ENCODE measurements at regions not wholly inside any gene's neighbourhood (a gene's known extent, or its start where the extent isn't known, plus 50 kb on each side); places are given as distances from the start of the nearest gene placed in this dataset.

GRCh38 chr3:24048843-24049242 lies 103.8 kb downstream of the NR1D2 start:
- no peak for ATAC-seq
- no peak for TF ChIP-seq TCF7L2 (IDR thresholded peaks at IDR 0.05; ENCODE audit: low read depth, low read length)
- TF ChIP-seq REST (IDR thresholded peaks at IDR 0.05; ENCODE audit: insufficient read depth in 1 of 2, low read depth in 2 of 2, low read length in 1 of 2): no peak
- TF ChIP-seq POLR2AphosphoS5 (IDR thresholded peaks at IDR 0.05; ENCODE audit: low read depth, low read length): no peak
- no peak for TF ChIP-seq CTCF (IDR thresholded peaks at IDR 0.05)
- TF ChIP-seq SIN3A (IDR thresholded peaks at IDR 0.05; ENCODE audit: borderline replicate concordance, insufficient read depth, low read depth, low read length): no peak
- no peaks in the 10 kb centered on the region for H3K36me3 ChIP-seq (ENCODE audit: control insufficient read depth, insufficient read depth, low read length)
- no peak overlapping the region for H3K27ac ChIP-seq (ENCODE audit: low read length)
- no peaks in the 10 kb centered on the region for H3K4me1 ChIP-seq (ENCODE audit: control insufficient read depth, insufficient read depth, low read length)
- H3K27me3 ChIP-seq (ENCODE audit: control insufficient read depth, insufficient read depth, low read length): no peaks in the 10 kb centered on the region
- no peaks in the 10 kb centered on the region for H3K9me3 ChIP-seq (ENCODE audit: control insufficient read depth, insufficient read depth, low read depth, low read length)
- H3K4me3 ChIP-seq (ENCODE audit: low read depth in 2 of 2, low read length in 2 of 2): no peak overlapping the region
- ChIA-PET CTCF (no interaction called here), POLR2A (no interaction called here)
- no peak for DNase-seq (ENCODE audit: low read depth, low spot score)
- intact Hi-C loops (cut with micrococcal nuclease; ENCODE audit: unreplicated experiment): no loop called here
- BruUV-seq (replicated peaks): no TSS peak
- in situ Hi-C loops (cut with HindIII; ENCODE audit: low pct_unique_long_range_greater_than_20kb, low sequenced_read_pairs): no loop called here

GRCh38 chr3:24052446-24052845 lies 107.4 kb downstream of the NR1D2 start:
- ATAC-seq: no peak
- in situ Hi-C loops (cut with HindIII; ENCODE audit: low pct_unique_long_range_greater_than_20kb, low sequenced_read_pairs): no loop called here
- Histone ChIP-seq H3K27ac (ENCODE audit: low read length) (no peak overlapping the region), H3K4me3 (ENCODE audit: low read depth in 2 of 2, low read length in 2 of 2) (no peak overlapping the region), H3K9me3 (ENCODE audit: control insufficient read depth, insufficient read depth, low read depth, low read length) (no peaks in the 10 kb centered on the region), H3K4me1 (ENCODE audit: control insufficient read depth, insufficient read depth, low read length) (no peaks in the 10 kb centered on the region), H3K36me3 (ENCODE audit: control insufficient read depth, insufficient read depth, low read length) (no peaks in the 10 kb centered on the region), H3K27me3 (ENCODE audit: control insufficient read depth, insufficient read depth, low read length) (no peaks in the 10 kb centered on the region)
- BruUV-seq (replicated peaks): no TSS peak
- TF ChIP-seq REST (IDR thresholded peaks at IDR 0.05; ENCODE audit: insufficient read depth in 1 of 2, low read depth in 2 of 2, low read length in 1 of 2) (no peak), SIN3A (IDR thresholded peaks at IDR 0.05; ENCODE audit: borderline replicate concordance, insufficient read depth, low read depth, low read length) (no peak), TCF7L2 (IDR thresholded peaks at IDR 0.05; ENCODE audit: low read depth, low read length) (no peak), CTCF (IDR thresholded peaks at IDR 0.05) (no peak)
- POLR2A ChIA-PET: no interaction called here
- CTCF ChIA-PET: no interaction called here
- intact Hi-C loops (cut with micrococcal nuclease; ENCODE audit: unreplicated experiment): no loop called here
- no peak for DNase-seq (ENCODE audit: low read depth, low spot score)
